ENCODE measurements at regions not wholly inside any gene's neighbourhood (a gene's known extent, or its start where the extent isn't known, plus 50 kb on each side); places are given as distances from the start of the nearest gene placed in this dataset.

- TF ChIP-seq CTCF (IDR thresholded peaks at IDR 0.05 in 8 of 11, conservative IDR thresholded peaks at IDR 0.05 in 3 of 11) (no peak), POLR2AphosphoS5 (IDR thresholded peaks at IDR 0.05) (no peak), POLR2A (IDR thresholded peaks at IDR 0.05) (no peak)
Measured at GRCh38 chr22:48475661-48476345, 1351.9 kb downstream of the BRD1 start.

All from spleen (tissue), 7 donors.